ENCODE measurements at regions not wholly inside any gene's neighbourhood (a gene's known extent, or its start where the extent isn't known, plus 50 kb on each side); places are given as distances from the start of the nearest gene placed in this dataset.

DNA sequence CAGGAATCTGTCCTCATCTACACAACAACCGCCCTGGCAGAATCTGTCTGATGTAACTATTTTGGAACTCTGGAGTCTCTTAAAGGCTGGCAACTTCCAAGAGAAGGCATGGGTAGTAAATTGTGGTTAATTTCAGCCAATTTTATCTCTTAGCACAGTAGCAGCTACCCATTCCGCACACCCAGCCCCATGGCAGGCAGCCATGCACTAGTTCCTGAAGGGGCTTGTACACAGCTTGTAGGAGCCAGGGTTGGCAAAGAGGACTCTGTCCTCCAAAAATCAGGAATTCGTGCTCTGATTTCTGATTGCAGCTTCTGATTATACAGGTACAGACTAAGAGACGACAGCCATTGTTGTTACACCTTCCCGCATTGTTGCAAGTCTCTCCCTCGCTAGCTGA, 155.9 kb downstream of the RNF144B start:
- TF ChIP-seq HMGXB4 (CRISPR knock-in tag; IDR thresholded peaks at IDR 0.05), result no peak
- TF ChIP-seq ZBTB7A (IDR thresholded peaks at IDR 0.05; ENCODE audit: borderline replicate concordance, control insufficient read depth, low read depth, low read length), result no peak
- TF ChIP-seq PTRF (tag; IDR thresholded peaks at IDR 0.05), result no peak
- TF ChIP-seq E4F1 (CRISPR knock-in tag; IDR thresholded peaks at IDR 0.05; ENCODE audit: borderline replicate concordance), result no peak
- TF ChIP-seq ZNF133 (CRISPR knock-in tag; IDR thresholded peaks at IDR 0.05), result no peak
- TF ChIP-seq EZH2 (IDR thresholded peaks at IDR 0.05; ENCODE audit: borderline replicate concordance, low read depth, low read length), result no peak
- TF ChIP-seq CTCF (IDR thresholded peaks at IDR 0.05 in 2 of 3, conservative IDR thresholded peaks at IDR 0.05 in 1 of 3; ENCODE audit: insufficient read depth in 2 of 3, low read depth in 1 of 3, low read length in 3 of 3), result no peak
- no peak for TF ChIP-seq TARDBP (IDR thresholded peaks at IDR 0.05)
- TF ChIP-seq, protein P1, sequence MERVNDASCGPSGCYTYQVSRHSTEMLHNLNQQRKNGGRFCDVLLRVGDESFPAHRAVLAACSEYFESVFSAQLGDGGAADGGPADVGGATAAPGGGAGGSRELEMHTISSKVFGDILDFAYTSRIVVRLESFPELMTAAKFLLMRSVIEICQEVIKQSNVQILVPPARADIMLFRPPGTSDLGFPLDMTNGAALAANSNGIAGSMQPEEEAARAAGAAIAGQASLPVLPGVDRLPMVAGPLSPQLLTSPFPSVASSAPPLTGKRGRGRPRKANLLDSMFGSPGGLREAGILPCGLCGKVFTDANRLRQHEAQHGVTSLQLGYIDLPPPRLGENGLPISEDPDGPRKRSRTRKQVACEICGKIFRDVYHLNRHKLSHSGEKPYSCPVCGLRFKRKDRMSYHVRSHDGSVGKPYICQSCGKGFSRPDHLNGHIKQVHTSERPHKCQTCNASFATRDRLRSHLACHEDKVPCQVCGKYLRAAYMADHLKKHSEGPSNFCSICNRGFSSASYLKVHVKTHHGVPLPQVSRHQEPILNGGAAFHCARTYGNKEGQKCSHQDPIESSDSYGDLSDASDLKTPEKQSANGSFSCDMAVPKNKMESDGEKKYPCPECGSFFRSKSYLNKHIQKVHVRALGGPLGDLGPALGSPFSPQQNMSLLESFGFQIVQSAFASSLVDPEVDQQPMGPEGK (CRISPR knock-in tag; IDR thresholded peaks at IDR 0.05; ENCODE audit: borderline replicate concordance), result no peak
- TF ChIP-seq ZNF384 (IDR thresholded peaks at IDR 0.05; ENCODE audit: low read depth, low read length), result no peak
